H1 (cell line): ENCODE measurements at regions not wholly inside any gene's neighbourhood (a gene's known extent, or its start where the extent isn't known, plus 50 kb on each side); places are given as distances from the start of the nearest gene placed in this dataset.

Source experiments
- CTCF ChIA-PET: fragments of 300-600 bp; sonication (Branson Sonifier 250); formaldehyde crosslinking; loops from one replicate; lab custom pipeline; 2021; ENCODE audit not compliant: partially characterized antibody; lab: Charles Lee
- POLR2A ChIA-PET: fragments of 300-600 bp; sonication (Branson Sonifier 250); formaldehyde crosslinking; loops from one replicate; lab custom pipeline; 2021; ENCODE audit warnings: inconsistent platforms; ENCODE audit not compliant: partially characterized antibody; lab: Charles Lee
- DNase-seq, 2 experiments: peaks; one replicate each; pipeline versions ENCODE4 v3.0.0 to v3.0.0-alpha.2; 2010 to 2022; ENCODE audit warnings: low spot score in 2 of 2, low read depth in 1 of 2, mixed read lengths in 1 of 2
- FAIRE-seq: peaks from 2 replicates; lab custom pipeline; 2011; peaks lifted over from hg19 to GRCh38; lab: Jason Lieb, UNC
- H2AFZ ChIP-seq: 2 replicates; pipeline ENCODE4 v1.8.1; 2012; ENCODE audit warnings: low read length, inconsistent platforms
- H2AK5ac ChIP-seq: 2 replicates; pipeline ENCODE4 v1.6.1; 2013; ENCODE audit warnings: low read depth, low read length
- H2BK120ac ChIP-seq: replicated peaks from 2 replicates; pipeline ENCODE3; 2013; ENCODE audit warnings: low read depth, low read length, inconsistent platforms
- H2BK12ac ChIP-seq: 2 replicates; pipeline ENCODE4 v1.6.1; 2013; ENCODE audit warnings: low read depth, low read length
- H2BK15ac ChIP-seq: 2 replicates; pipeline ENCODE4 v1.6.1; 2013; ENCODE audit warnings: low read length
- H2BK20ac ChIP-seq: 2 replicates; pipeline ENCODE4 v1.6.1; 2013; ENCODE audit warnings: low read length
- H2BK5ac ChIP-seq: 2 replicates; pipeline ENCODE4 v1.6.1; 2013; ENCODE audit warnings: low read depth, low read length
- H3K14ac ChIP-seq: 2 replicates; pipeline ENCODE4 v1.6.1; 2013; ENCODE audit warnings: inconsistent platforms; ENCODE audit not compliant: insufficient read length
- H3K18ac ChIP-seq: 2 replicates; pipeline ENCODE4 v1.6.1; 2013; ENCODE audit warnings: low read length; ENCODE audit errors: extremely low read depth
- H3K23ac ChIP-seq: 2 replicates; pipeline ENCODE4 v1.6.1; 2013; ENCODE audit warnings: inconsistent platforms; ENCODE audit not compliant: insufficient read length
- H3K23me2 ChIP-seq: 2 replicates; pipeline ENCODE4 v1.6.1; 2013; ENCODE audit warnings: low read depth, low read length
- H3K27ac ChIP-seq: 2 replicates; pipeline ENCODE4 v1.6.1; 2011; ENCODE audit warnings: low read depth, low read length, inconsistent platforms
- H3K27me3 ChIP-seq, 4 experiments: replicated peaks in 1 of 4; 1 replicate in 1 of 4; 2 replicates in 3 of 4; pipeline versions ENCODE4 v1.6.1 to v1.8.1; 2011 to 2013; ENCODE audit warnings: low read length in 3 of 4, mild to moderate bottlenecking in 3 of 4, inconsistent platforms in 2 of 4, mixed read lengths in 2 of 4, moderate library complexity in 1 of 4; ENCODE audit not compliant: control insufficient read depth in 3 of 4, insufficient read depth in 3 of 4; ENCODE audit errors: extremely low read depth in 1 of 4
- H3K36me3 ChIP-seq, 4 experiments: 2 replicates each; pipeline versions ENCODE4 v1.6.1 to v1.8.1; 2011 to 2013; ENCODE audit warnings: mild to moderate bottlenecking in 4 of 4, low read length in 3 of 4, moderate library complexity in 2 of 4, control low read depth in 1 of 4, inconsistent platforms in 1 of 4; ENCODE audit not compliant: insufficient read depth in 4 of 4, control insufficient read depth in 2 of 4
- H3K4ac ChIP-seq: replicated peaks from 2 replicates; pipeline ENCODE3; 2013; ENCODE audit warnings: low read length, low read depth, mixed read lengths, inconsistent platforms; ENCODE audit not compliant: insufficient read length
- H3K4me1 ChIP-seq, 4 experiments: replicated peaks in 1 of 4; 1 replicate in 1 of 4; 2 replicates in 3 of 4; pipeline versions ENCODE4 v1.6.1 to v1.8.1; 2011 to 2013; ENCODE audit warnings: low read length in 3 of 4, inconsistent platforms in 2 of 4, mixed read lengths in 1 of 4; ENCODE audit not compliant: insufficient read depth in 4 of 4, control insufficient read depth in 3 of 4
- H3K4me2 ChIP-seq, 2 experiments: 2 replicates each; pipeline versions ENCODE4 v1.6.1 to v1.8.1; 2011 to 2013; ENCODE audit warnings: low read depth in 2 of 2, low read length in 2 of 2, control low read depth in 1 of 2, inconsistent platforms in 1 of 2, mild to moderate bottlenecking in 1 of 2; ENCODE audit not compliant: insufficient read depth in 1 of 2
- H3K4me3 ChIP-seq, 4 experiments: fragments of 200-600, 300-600 bp in 1 of 4; sonication (generic), shearing (Covaris generic), sonication (Bioruptor Twin) in 1 of 4; 2 replicates each; pipeline versions ENCODE4 v1.5.1 to v1.8.1; 2011 to 2016; ENCODE audit warnings: low read length in 4 of 4, low read depth in 3 of 4, control low read depth in 2 of 4, inconsistent platforms in 2 of 4, mild to moderate bottlenecking in 2 of 4, mixed read lengths in 1 of 4, moderate library complexity in 1 of 4; ENCODE audit not compliant: insufficient read depth in 2 of 4; ENCODE audit errors: extremely low read depth in 1 of 4
- H3K56ac ChIP-seq: replicated peaks from 2 replicates; pipeline ENCODE3; 2013; ENCODE audit warnings: low read depth, mild to moderate bottlenecking, mixed read lengths, low read length, inconsistent platforms; ENCODE audit not compliant: insufficient read length
- H3K79me1 ChIP-seq: 2 replicates; pipeline ENCODE4 v1.6.1; 2013; ENCODE audit warnings: low read depth, low read length, control low read depth
- H3K79me2 ChIP-seq, 2 experiments: 2 replicates each; pipeline versions ENCODE4 v1.6.1 to v1.8.1; 2012 to 2013; ENCODE audit warnings: low read length in 2 of 2, mild to moderate bottlenecking in 2 of 2, inconsistent platforms in 1 of 2; ENCODE audit not compliant: insufficient read depth in 2 of 2, control insufficient read depth in 1 of 2
- H3K9ac ChIP-seq, 4 experiments: replicated peaks in 1 of 4; 1 replicate in 1 of 4; 2 replicates in 3 of 4; pipeline versions ENCODE4 v1.6.1 to v1.8.1; 2011 to 2013; ENCODE audit warnings: low read depth in 3 of 4, low read length in 3 of 4, control low read depth in 2 of 4, mild to moderate bottlenecking in 2 of 4, moderate library complexity in 2 of 4, inconsistent platforms in 1 of 4; ENCODE audit errors: extremely low read depth in 1 of 4
- H3K9me3 ChIP-seq, 2 experiments: 2 replicates each; pipeline versions ENCODE4 v1.6.1 to v1.8.1; 2012 to 2013; ENCODE audit warnings: mild to moderate bottlenecking in 2 of 2, moderate library complexity in 2 of 2, control low read depth in 1 of 2, inconsistent platforms in 1 of 2, low read depth in 1 of 2, low read length in 1 of 2, mixed read lengths in 1 of 2; ENCODE audit not compliant: insufficient read depth in 2 of 2
- H4K20me1 ChIP-seq, 2 experiments: replicated peaks in 1 of 2; 2 replicates each; pipeline versions ENCODE3 to v1.8.1; 2011 to 2013; ENCODE audit warnings: inconsistent platforms in 2 of 2, low read length in 2 of 2, mild to moderate bottlenecking in 1 of 2; ENCODE audit not compliant: insufficient read depth in 2 of 2, control insufficient read depth in 1 of 2
- H4K5ac ChIP-seq: 2 replicates; pipeline ENCODE4 v1.6.1; 2013; ENCODE audit warnings: low read length, low read depth, mixed read lengths, inconsistent platforms; ENCODE audit not compliant: insufficient read length
- H4K8ac ChIP-seq: 2 replicates; pipeline ENCODE4 v1.8.0; 2013; ENCODE audit warnings: mild to moderate bottlenecking, moderate library complexity, low read length, inconsistent platforms; ENCODE audit not compliant: insufficient read depth; ENCODE audit errors: extremely low read depth
- H4K91ac ChIP-seq: replicated peaks from 2 replicates; pipeline ENCODE3; 2013; ENCODE audit warnings: low read length, mixed read lengths, inconsistent platforms; ENCODE audit not compliant: insufficient read length
- FOSL1 ChIP-seq: IDR thresholded peaks from 2 replicates; pipeline ENCODE4 v1.6.1; 2011; ENCODE audit warnings: mild to moderate bottlenecking, low read depth, low read length, moderate library complexity; ENCODE audit not compliant: insufficient read depth
- RBBP5 ChIP-seq: IDR thresholded peaks from 2 replicates; pipeline ENCODE4 v1.7.1; 2012; ENCODE audit warnings: low read depth, mild to moderate bottlenecking, inconsistent platforms, low read length, moderate library complexity, borderline replicate concordance
- WGBS, 2 experiments: shearing (Covaris generic) in 1 of 2; methylation state at CpG; one replicate each; pipeline versions ENCODE4 v1.1.6 to v1.1.7; 2013 to 2015; ENCODE audit warnings: low lambda C conversion rate in 2 of 2, mixed read lengths in 2 of 2, inconsistent platforms in 1 of 2, low coverage in 1 of 2, missing lambda C conversion rate in 1 of 2; ENCODE audit not compliant: insufficient replicate concordance in 2 of 2, insufficient coverage in 1 of 2, insufficient read length in 1 of 2; ENCODE audit errors: extremely low coverage in 1 of 2, missing lambda C conversion rate in 1 of 2; 5-methylcytosine and 5-hydroxymethylcytosine counted together

GRCh38 chr4:83748711-83749110, 212.8 kb downstream of the GPAT3 start:
- no peaks in the 10 kb centered on the region for H3K4me1 ChIP-seq
- no peak overlapping the region for H2BK120ac ChIP-seq
- TF ChIP-seq RBBP5 (no peak), FOSL1 (no peak)
- no peak overlapping the region for H4K5ac ChIP-seq
- no peak overlapping the region for H3K4me3 ChIP-seq
- H3K14ac ChIP-seq: no peak overlapping the region
- H3K79me1 ChIP-seq: no peaks in the 10 kb centered on the region
- H3K27me3 ChIP-seq: peaks cover 0 to 2% (median 0%) of the 10 kb centered on the region in 4 experiments; a peak in 1 of 7 replicates
- no peaks in the 10 kb centered on the region for H3K79me2 ChIP-seq
- no peak overlapping the region for H3K4me2 ChIP-seq
- H2AFZ ChIP-seq: no peak overlapping the region
- ChIA-PET POLR2A (no interaction called here), CTCF (interaction anchor here (1.2 kb wide), 1 partner anchor 174 kb away, joined by 3 read pairs; no protein-coding TSS in a partner anchor)
- peaks cover 0 to 2% of the 10 kb centered on the region in 2 experiments for H4K20me1 ChIP-seq
- H2AK5ac ChIP-seq: no peak overlapping the region
- no peak overlapping the region for H3K56ac ChIP-seq
- 96% methylated on average over 2 of the region's 2 CpGs; no CpG with 5 or more reads in 1 of the 2 experiments for WGBS, 2 experiments
- no peak overlapping the region for H3K23ac ChIP-seq
- H3K4ac ChIP-seq: no peak overlapping the region
- H3K23me2 ChIP-seq: no peaks in the 10 kb centered on the region
- H4K8ac ChIP-seq: no peak overlapping the region
- no peak overlapping the region for H3K9ac ChIP-seq
- FAIRE-seq (no peak), DNase-seq (no peak)
- no peak overlapping the region for H2BK15ac ChIP-seq
- H2BK12ac ChIP-seq: no peak overlapping the region
- H3K9me3 ChIP-seq: no peaks in the 10 kb centered on the region
- no peak overlapping the region for H2BK20ac ChIP-seq
- no peak overlapping the region for H3K18ac ChIP-seq
- no peak overlapping the region for H4K91ac ChIP-seq
- no peak overlapping the region for H2BK5ac ChIP-seq
- no peak overlapping the region for H3K27ac ChIP-seq
- no peaks in the 10 kb centered on the region for H3K36me3 ChIP-seq
